NT2/D1 (cell line): ENCODE measurements at regions not wholly inside any gene's neighbourhood (a gene's known extent, or its start where the extent isn't known, plus 50 kb on each side); places are given as distances from the start of the nearest gene placed in this dataset.

Experiments
- SUZ12 ChIP-seq: IDR thresholded peaks from 2 replicates; pipeline ENCODE4 v1.6.1; 2011; ENCODE audit not compliant: insufficient read length, insufficient read depth; ENCODE audit errors: extremely low read depth
- YY1 ChIP-seq: IDR thresholded peaks from 2 replicates; pipeline ENCODE4 v1.6.1; 2011; ENCODE audit not compliant: insufficient read length, insufficient read depth

DNA sequence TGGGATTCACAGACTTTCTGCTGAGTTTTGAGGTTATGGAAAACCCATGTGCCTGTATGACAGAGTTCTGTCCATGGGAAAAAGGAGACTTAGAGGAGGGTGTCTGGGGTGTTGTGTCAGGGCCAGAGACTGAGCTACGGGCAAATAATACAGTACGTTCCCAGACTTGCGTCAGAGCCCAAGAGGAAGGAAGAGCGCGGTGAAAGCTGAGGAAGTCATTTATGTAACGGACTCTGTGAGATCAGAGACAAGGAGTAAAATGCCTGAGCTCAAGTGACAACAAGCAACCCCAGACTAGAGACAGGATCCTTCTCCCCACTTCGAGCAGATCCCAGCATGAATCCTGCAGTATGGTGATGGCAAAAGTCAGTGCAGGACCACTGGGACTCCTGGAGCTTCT lies 368.6 kb upstream of the MCTP2 start:
- no peak for TF ChIP-seq SUZ12
- no peak for TF ChIP-seq YY1
